ENCODE measurements at regions not wholly inside any gene's neighbourhood (a gene's known extent, or its start where the extent isn't known, plus 50 kb on each side); places are given as distances from the start of the nearest gene placed in this dataset.

- WGBS (ENCODE audit: extremely low coverage, insufficient coverage, low lambda C conversion rate) = no CpG with 5 or more reads among the region's 7 CpGs
- Histone ChIP-seq H2BK15ac (replicated peaks; ENCODE audit: low read depth) (no peak overlapping the region), H3K4ac (ENCODE audit: low read depth, low read length) (no peak overlapping the region), H3K79me2 (ENCODE audit: control insufficient read depth, insufficient read depth, low read length) (no peaks in the 10 kb centered on the region), H3K18ac (ENCODE audit: low read length) (no peak overlapping the region), H2BK5ac (ENCODE audit: low read length) (no peak overlapping the region), H3K23ac (ENCODE audit: low read length) (no peak overlapping the region), H4K8ac (ENCODE audit: low read depth, low read length) (no peak overlapping the region), H3K27me3 (ENCODE audit: insufficient read depth, low read length, poor library complexity) (no peaks in the 10 kb centered on the region), H3K36me3 (ENCODE audit: control insufficient read depth, insufficient read depth, low read length) (no peaks in the 10 kb centered on the region), H3K56ac (ENCODE audit: low read length) (no peak overlapping the region), H3K79me1 (ENCODE audit: low read length) (no peaks in the 10 kb centered on the region), H3K4me1 (ENCODE audit: control insufficient read depth, low read depth, low read length) (no peaks in the 10 kb centered on the region), H3K9ac (ENCODE audit: low read length) (no peak overlapping the region), H2AK5ac (ENCODE audit: low read length) (no peak overlapping the region), H3K4me3 (ENCODE audit: low read length) (no peak overlapping the region), H3K4me2 (ENCODE audit: low read length) (no peak overlapping the region), H3K27ac (ENCODE audit: low read depth, low read length) (no peak overlapping the region), H2BK120ac (ENCODE audit: low read depth, low read length) (no peak overlapping the region), H4K5ac (ENCODE audit: low read length) (no peak overlapping the region)
- DNase-seq = peak; percentile 21
Observed at GRCh38 chr11:114847306-114847975, 169.1 kb downstream of the NXPE2 start.

DNA sequence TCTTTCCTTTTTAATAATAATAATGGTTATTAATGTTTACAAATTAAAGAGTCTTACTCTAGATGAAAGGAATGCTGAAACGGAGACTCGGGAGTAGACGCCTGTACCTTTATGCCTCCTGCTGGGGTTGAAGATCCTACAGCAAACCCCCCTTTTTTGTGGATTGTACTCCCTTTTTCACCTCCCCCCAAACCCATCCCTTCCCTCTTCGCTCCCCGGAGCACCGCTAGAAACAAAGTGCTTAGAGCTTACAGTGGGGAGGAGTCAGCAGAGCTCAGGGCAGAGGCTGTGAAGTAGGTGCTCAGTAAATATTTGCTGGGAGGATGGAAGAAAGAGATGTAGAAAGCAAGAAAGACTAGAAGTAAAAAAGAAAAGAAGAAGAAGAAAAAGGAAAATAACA is 169.7 kb downstream of the NXPE2 start:
- no peak overlapping the region for H2BK15ac ChIP-seq (replicated peaks; ENCODE audit: low read depth)
- H3K4me1 ChIP-seq (ENCODE audit: control insufficient read depth, low read depth, low read length) = no peaks in the 10 kb centered on the region
- H3K79me1 ChIP-seq (ENCODE audit: low read length) = no peaks in the 10 kb centered on the region
- H3K23ac ChIP-seq (ENCODE audit: low read length) = no peak overlapping the region
- DNase-seq = peak; percentile 26
- no peak overlapping the region for H2BK5ac ChIP-seq (ENCODE audit: low read length)
- no peak overlapping the region for H4K8ac ChIP-seq (ENCODE audit: low read depth, low read length)
- H3K18ac ChIP-seq (ENCODE audit: low read length) = no peak overlapping the region
- no peak overlapping the region for H4K5ac ChIP-seq (ENCODE audit: low read length)
- no peak overlapping the region for H3K4me2 ChIP-seq (ENCODE audit: low read length)
- H3K4ac ChIP-seq (ENCODE audit: low read depth, low read length) = no peak overlapping the region
- H3K27ac ChIP-seq (ENCODE audit: low read depth, low read length) = no peak overlapping the region
- H3K36me3 ChIP-seq (ENCODE audit: control insufficient read depth, insufficient read depth, low read length) = no peaks in the 10 kb centered on the region
- H3K56ac ChIP-seq (ENCODE audit: low read length) = no peak overlapping the region
- WGBS (ENCODE audit: extremely low coverage, insufficient coverage, low lambda C conversion rate) = no CpG with 5 or more reads among the region's 6 CpGs
- H3K27me3 ChIP-seq (ENCODE audit: insufficient read depth, low read length, poor library complexity) = no peaks in the 10 kb centered on the region
- H3K4me3 ChIP-seq (ENCODE audit: low read length) = no peak overlapping the region
- no peak overlapping the region for H2AK5ac ChIP-seq (ENCODE audit: low read length)
- no peak overlapping the region for H3K9ac ChIP-seq (ENCODE audit: low read length)
- H2BK120ac ChIP-seq (ENCODE audit: low read depth, low read length) = no peak overlapping the region
- H3K79me2 ChIP-seq (ENCODE audit: control insufficient read depth, insufficient read depth, low read length) = no peaks in the 10 kb centered on the region

DNA sequence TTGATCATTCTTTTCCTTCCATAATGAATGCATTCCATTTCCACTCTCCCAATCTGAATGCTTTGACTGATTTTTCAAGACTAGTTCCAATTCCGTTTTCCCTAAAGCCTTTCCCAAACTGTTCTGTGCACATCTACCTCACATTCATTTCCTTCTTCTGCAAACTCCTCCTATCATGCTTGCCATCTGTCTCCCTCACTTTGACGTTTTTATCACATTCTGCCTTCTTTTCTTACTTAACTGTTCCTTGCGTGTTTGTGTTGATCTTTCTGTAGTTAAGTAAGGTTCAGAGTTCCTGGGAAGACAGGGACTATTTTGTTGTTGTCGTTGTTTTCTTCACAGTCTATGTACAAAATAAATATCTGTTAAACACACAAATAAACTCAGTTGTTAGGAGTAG is 179.0 kb downstream of the NXPE2 start:
- Histone ChIP-seq H3K18ac (ENCODE audit: low read length) (no peak overlapping the region), H3K79me2 (ENCODE audit: control insufficient read depth, insufficient read depth, low read length) (no peaks in the 10 kb centered on the region), H3K56ac (ENCODE audit: low read length) (no peak overlapping the region), H2BK5ac (ENCODE audit: low read length) (no peak overlapping the region), H3K9ac (ENCODE audit: low read length) (no peak overlapping the region), H3K36me3 (ENCODE audit: control insufficient read depth, insufficient read depth, low read length) (no peaks in the 10 kb centered on the region), H3K27me3 (ENCODE audit: insufficient read depth, low read length, poor library complexity) (no peaks in the 10 kb centered on the region), H3K4ac (ENCODE audit: low read depth, low read length) (no peak overlapping the region), H3K23ac (ENCODE audit: low read length) (no peak overlapping the region), H2AK5ac (ENCODE audit: low read length) (no peak overlapping the region), H3K27ac (ENCODE audit: low read depth, low read length) (no peak overlapping the region), H4K5ac (ENCODE audit: low read length) (no peak overlapping the region), H2BK120ac (ENCODE audit: low read depth, low read length) (no peak overlapping the region), H4K8ac (ENCODE audit: low read depth, low read length) (no peak overlapping the region), H3K4me3 (ENCODE audit: low read length) (no peak overlapping the region), H3K79me1 (ENCODE audit: low read length) (no peaks in the 10 kb centered on the region), H3K4me1 (ENCODE audit: control insufficient read depth, low read depth, low read length) (no peaks in the 10 kb centered on the region), H3K4me2 (ENCODE audit: low read length) (no peak overlapping the region), H2BK15ac (replicated peaks; ENCODE audit: low read depth) (no peak overlapping the region)
- WGBS (ENCODE audit: extremely low coverage, insufficient coverage, low lambda C conversion rate) = no CpG with 5 or more reads among the region's 4 CpGs
- DNase-seq = no peak

DNA sequence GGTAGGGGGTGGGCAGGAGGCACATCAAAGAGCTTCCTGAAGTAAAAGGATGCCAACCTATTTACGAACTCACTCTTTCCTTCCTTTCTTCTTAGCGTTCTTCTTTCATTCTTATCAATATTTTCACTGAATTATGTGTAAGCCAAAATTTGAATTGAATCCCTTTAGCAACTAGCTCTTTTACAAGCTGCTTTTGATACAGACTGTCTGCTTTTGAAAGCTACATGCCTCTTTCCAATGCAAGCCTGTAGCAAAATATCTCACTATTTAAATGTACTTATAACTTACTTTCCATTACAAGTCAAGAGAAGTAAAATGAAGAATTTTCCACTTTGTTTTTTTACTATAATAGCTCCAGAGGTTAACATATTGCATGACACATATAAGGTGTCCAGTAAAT is 186.6 kb downstream of the NXPE2 start:
- no peak overlapping the region for H3K56ac ChIP-seq (ENCODE audit: low read length)
- no peak overlapping the region for H3K4me2 ChIP-seq (ENCODE audit: low read length)
- no peaks in the 10 kb centered on the region for H3K79me1 ChIP-seq (ENCODE audit: low read length)
- no peak overlapping the region for H2BK15ac ChIP-seq (replicated peaks; ENCODE audit: low read depth)
- no peak overlapping the region for H3K27ac ChIP-seq (ENCODE audit: low read depth, low read length)
- no CpG with 5 or more reads among the region's 2 CpGs for WGBS (ENCODE audit: extremely low coverage, insufficient coverage, low lambda C conversion rate)
- H2BK120ac ChIP-seq (ENCODE audit: low read depth, low read length) = no peak overlapping the region
- no peak for DNase-seq
- no peak overlapping the region for H2AK5ac ChIP-seq (ENCODE audit: low read length)
- no peaks in the 10 kb centered on the region for H3K36me3 ChIP-seq (ENCODE audit: control insufficient read depth, insufficient read depth, low read length)
- H3K27me3 ChIP-seq (ENCODE audit: insufficient read depth, low read length, poor library complexity) = no peaks in the 10 kb centered on the region
- H3K23ac ChIP-seq (ENCODE audit: low read length) = no peak overlapping the region
- H3K18ac ChIP-seq (ENCODE audit: low read length) = no peak overlapping the region
- H4K5ac ChIP-seq (ENCODE audit: low read length) = no peak overlapping the region
- no peak overlapping the region for H3K4ac ChIP-seq (ENCODE audit: low read depth, low read length)
- no peak overlapping the region for H3K9ac ChIP-seq (ENCODE audit: low read length)
- H4K8ac ChIP-seq (ENCODE audit: low read depth, low read length) = no peak overlapping the region
- no peaks in the 10 kb centered on the region for H3K79me2 ChIP-seq (ENCODE audit: control insufficient read depth, insufficient read depth, low read length)
- no peak overlapping the region for H2BK5ac ChIP-seq (ENCODE audit: low read length)
- H3K4me1 ChIP-seq (ENCODE audit: control insufficient read depth, low read depth, low read length) = no peaks in the 10 kb centered on the region
- H3K4me3 ChIP-seq (ENCODE audit: low read length) = no peak overlapping the region

- Histone ChIP-seq H3K4me1 (ENCODE audit: control insufficient read depth, low read depth, low read length) (no peaks in the 10 kb centered on the region), H3K23ac (ENCODE audit: low read length) (no peak overlapping the region), H2BK5ac (ENCODE audit: low read length) (no peak overlapping the region), H3K36me3 (ENCODE audit: control insufficient read depth, insufficient read depth, low read length) (no peaks in the 10 kb centered on the region), H2AK5ac (ENCODE audit: low read length) (no peak overlapping the region), H2BK120ac (ENCODE audit: low read depth, low read length) (no peak overlapping the region), H2BK15ac (replicated peaks; ENCODE audit: low read depth) (no peak overlapping the region), H3K4me2 (ENCODE audit: low read length) (no peak overlapping the region), H3K79me1 (ENCODE audit: low read length) (no peaks in the 10 kb centered on the region), H3K27me3 (ENCODE audit: insufficient read depth, low read length, poor library complexity) (no peaks in the 10 kb centered on the region), H3K27ac (ENCODE audit: low read depth, low read length) (no peak overlapping the region), H3K4me3 (ENCODE audit: low read length) (no peak overlapping the region), H3K4ac (ENCODE audit: low read depth, low read length) (no peak overlapping the region), H3K56ac (ENCODE audit: low read length) (no peak overlapping the region), H3K18ac (ENCODE audit: low read length) (no peak overlapping the region), H4K8ac (ENCODE audit: low read depth, low read length) (no peak overlapping the region), H3K9ac (ENCODE audit: low read length) (no peak overlapping the region), H3K79me2 (ENCODE audit: control insufficient read depth, insufficient read depth, low read length) (no peaks in the 10 kb centered on the region), H4K5ac (ENCODE audit: low read length) (no peak overlapping the region)
- DNase-seq = no peak
- no CpG with 5 or more reads among the region's 6 CpGs for WGBS (ENCODE audit: extremely low coverage, insufficient coverage, low lambda C conversion rate)
Observed at GRCh38 chr11:114876234-114876633, 197.9 kb downstream of the NXPE2 start.

GRCh38 chr11:114877976-114878375 is 199.6 kb downstream of the NXPE2 start:
- Histone ChIP-seq H2BK120ac (ENCODE audit: low read depth, low read length) (no peak overlapping the region), H2AK5ac (ENCODE audit: low read length) (no peak overlapping the region), H3K36me3 (ENCODE audit: control insufficient read depth, insufficient read depth, low read length) (no peaks in the 10 kb centered on the region), H3K4me2 (ENCODE audit: low read length) (no peak overlapping the region), H3K27ac (ENCODE audit: low read depth, low read length) (no peak overlapping the region), H3K23ac (ENCODE audit: low read length) (no peak overlapping the region), H3K4me1 (ENCODE audit: control insufficient read depth, low read depth, low read length) (no peaks in the 10 kb centered on the region), H2BK5ac (ENCODE audit: low read length) (no peak overlapping the region), H4K5ac (ENCODE audit: low read length) (no peak overlapping the region), H3K56ac (ENCODE audit: low read length) (no peak overlapping the region), H2BK15ac (replicated peaks; ENCODE audit: low read depth) (no peak overlapping the region), H3K4ac (ENCODE audit: low read depth, low read length) (no peak overlapping the region), H4K8ac (ENCODE audit: low read depth, low read length) (no peak overlapping the region), H3K79me2 (ENCODE audit: control insufficient read depth, insufficient read depth, low read length) (no peaks in the 10 kb centered on the region), H3K4me3 (ENCODE audit: low read length) (no peak overlapping the region), H3K9ac (ENCODE audit: low read length) (no peak overlapping the region), H3K79me1 (ENCODE audit: low read length) (no peaks in the 10 kb centered on the region), H3K27me3 (ENCODE audit: insufficient read depth, low read length, poor library complexity) (no peaks in the 10 kb centered on the region), H3K18ac (ENCODE audit: low read length) (no peak overlapping the region)
- no peak for DNase-seq
